ENCODE measurements at regions not wholly inside any gene's neighbourhood (a gene's known extent, or its start where the extent isn't known, plus 50 kb on each side); places are given as distances from the start of the nearest gene placed in this dataset.

DNA sequence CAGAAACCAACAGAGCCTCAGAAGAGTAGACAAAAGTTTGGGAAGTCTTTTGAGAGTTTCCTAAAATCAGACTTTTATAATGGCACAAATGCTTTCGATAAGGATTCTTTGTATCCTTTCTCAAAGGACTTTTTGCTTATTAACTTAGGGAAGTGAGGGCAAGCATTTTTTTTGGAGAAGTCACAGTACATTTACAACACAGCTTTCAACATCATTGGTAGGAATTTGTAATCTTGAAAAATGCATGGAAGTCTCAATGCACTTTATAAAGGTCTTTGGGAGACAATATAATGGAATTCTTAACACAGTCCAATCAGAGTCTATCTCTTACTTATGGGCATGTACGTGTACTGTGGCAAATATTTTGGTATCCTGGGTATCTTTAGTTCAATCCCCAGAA is 325.8 kb upstream of the NR5A2 start:
- TF ChIP-seq, protein P1, sequence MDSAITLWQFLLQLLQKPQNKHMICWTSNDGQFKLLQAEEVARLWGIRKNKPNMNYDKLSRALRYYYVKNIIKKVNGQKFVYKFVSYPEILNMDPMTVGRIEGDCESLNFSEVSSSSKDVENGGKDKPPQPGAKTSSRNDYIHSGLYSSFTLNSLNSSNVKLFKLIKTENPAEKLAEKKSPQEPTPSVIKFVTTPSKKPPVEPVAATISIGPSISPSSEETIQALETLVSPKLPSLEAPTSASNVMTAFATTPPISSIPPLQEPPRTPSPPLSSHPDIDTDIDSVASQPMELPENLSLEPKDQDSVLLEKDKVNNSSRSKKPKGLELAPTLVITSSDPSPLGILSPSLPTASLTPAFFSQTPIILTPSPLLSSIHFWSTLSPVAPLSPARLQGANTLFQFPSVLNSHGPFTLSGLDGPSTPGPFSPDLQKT (IDR thresholded peaks at IDR 0.05; ENCODE audit: borderline replicate concordance, low read depth, low read length) = no peak
- TF ChIP-seq, protein P2, sequence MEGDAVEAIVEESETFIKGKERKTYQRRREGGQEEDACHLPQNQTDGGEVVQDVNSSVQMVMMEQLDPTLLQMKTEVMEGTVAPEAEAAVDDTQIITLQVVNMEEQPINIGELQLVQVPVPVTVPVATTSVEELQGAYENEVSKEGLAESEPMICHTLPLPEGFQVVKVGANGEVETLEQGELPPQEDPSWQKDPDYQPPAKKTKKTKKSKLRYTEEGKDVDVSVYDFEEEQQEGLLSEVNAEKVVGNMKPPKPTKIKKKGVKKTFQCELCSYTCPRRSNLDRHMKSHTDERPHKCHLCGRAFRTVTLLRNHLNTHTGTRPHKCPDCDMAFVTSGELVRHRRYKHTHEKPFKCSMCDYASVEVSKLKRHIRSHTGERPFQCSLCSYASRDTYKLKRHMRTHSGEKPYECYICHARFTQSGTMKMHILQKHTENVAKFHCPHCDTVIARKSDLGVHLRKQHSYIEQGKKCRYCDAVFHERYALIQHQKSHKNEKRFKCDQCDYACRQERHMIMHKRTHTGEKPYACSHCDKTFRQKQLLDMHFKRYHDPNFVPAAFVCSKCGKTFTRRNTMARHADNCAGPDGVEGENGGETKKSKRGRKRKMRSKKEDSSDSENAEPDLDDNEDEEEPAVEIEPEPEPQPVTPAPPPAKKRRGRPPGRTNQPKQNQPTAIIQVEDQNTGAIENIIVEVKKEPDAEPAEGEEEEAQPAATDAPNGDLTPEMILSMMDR (tag by site-specific recombination; IDR thresholded peaks at IDR 0.05) = no peak
- TF ChIP-seq ZNF221 (tag by site-specific recombination; IDR thresholded peaks at IDR 0.05; ENCODE audit: borderline replicate concordance) (no peak), ZNF510 (tag by site-specific recombination; IDR thresholded peaks at IDR 0.05; ENCODE audit: insufficient replicate concordance) (no peak), KLF1 (tag by site-specific recombination; IDR thresholded peaks at IDR 0.05) (no peak), ZNF843 (tag by site-specific recombination; IDR thresholded peaks at IDR 0.05) (no peak), ZNF274 (IDR thresholded peaks at IDR 0.05; ENCODE audit: low read length) (no peak), ZNF274 (tag by site-specific recombination; IDR thresholded peaks at IDR 0.05; ENCODE audit: borderline replicate concordance) (no peak), RBAK (tag by site-specific recombination; IDR thresholded peaks at IDR 0.05) (no peak), KLF10 (tag by site-specific recombination; IDR thresholded peaks at IDR 0.05) (no peak)
- TF ChIP-seq, protein P3, sequence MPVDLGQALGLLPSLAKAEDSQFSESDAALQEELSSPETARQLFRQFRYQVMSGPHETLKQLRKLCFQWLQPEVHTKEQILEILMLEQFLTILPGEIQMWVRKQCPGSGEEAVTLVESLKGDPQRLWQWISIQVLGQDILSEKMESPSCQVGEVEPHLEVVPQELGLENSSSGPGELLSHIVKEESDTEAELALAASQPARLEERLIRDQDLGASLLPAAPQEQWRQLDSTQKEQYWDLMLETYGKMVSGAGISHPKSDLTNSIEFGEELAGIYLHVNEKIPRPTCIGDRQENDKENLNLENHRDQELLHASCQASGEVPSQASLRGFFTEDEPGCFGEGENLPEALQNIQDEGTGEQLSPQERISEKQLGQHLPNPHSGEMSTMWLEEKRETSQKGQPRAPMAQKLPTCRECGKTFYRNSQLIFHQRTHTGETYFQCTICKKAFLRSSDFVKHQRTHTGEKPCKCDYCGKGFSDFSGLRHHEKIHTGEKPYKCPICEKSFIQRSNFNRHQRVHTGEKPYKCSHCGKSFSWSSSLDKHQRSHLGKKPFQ (tag by site-specific recombination; IDR thresholded peaks at IDR 0.05) = no peak
- TF ChIP-seq, protein P4, sequence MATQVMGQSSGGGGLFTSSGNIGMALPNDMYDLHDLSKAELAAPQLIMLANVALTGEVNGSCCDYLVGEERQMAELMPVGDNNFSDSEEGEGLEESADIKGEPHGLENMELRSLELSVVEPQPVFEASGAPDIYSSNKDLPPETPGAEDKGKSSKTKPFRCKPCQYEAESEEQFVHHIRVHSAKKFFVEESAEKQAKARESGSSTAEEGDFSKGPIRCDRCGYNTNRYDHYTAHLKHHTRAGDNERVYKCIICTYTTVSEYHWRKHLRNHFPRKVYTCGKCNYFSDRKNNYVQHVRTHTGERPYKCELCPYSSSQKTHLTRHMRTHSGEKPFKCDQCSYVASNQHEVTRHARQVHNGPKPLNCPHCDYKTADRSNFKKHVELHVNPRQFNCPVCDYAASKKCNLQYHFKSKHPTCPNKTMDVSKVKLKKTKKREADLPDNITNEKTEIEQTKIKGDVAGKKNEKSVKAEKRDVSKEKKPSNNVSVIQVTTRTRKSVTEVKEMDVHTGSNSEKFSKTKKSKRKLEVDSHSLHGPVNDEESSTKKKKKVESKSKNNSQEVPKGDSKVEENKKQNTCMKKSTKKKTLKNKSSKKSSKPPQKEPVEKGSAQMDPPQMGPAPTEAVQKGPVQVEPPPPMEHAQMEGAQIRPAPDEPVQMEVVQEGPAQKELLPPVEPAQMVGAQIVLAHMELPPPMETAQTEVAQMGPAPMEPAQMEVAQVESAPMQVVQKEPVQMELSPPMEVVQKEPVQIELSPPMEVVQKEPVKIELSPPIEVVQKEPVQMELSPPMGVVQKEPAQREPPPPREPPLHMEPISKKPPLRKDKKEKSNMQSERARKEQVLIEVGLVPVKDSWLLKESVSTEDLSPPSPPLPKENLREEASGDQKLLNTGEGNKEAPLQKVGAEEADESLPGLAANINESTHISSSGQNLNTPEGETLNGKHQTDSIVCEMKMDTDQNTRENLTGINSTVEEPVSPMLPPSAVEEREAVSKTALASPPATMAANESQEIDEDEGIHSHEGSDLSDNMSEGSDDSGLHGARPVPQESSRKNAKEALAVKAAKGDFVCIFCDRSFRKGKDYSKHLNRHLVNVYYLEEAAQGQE (tag by site-specific recombination; IDR thresholded peaks at IDR 0.05) = no peak

All from HEK293 (cell line).